GM19035 (cell line): ENCODE measurements at regions not wholly inside any gene's neighbourhood (a gene's known extent, or its start where the extent isn't known, plus 50 kb on each side); places are given as distances from the start of the nearest gene placed in this dataset.
"Not testable (repeated sequence)": the region's sequence is repeated elsewhere in the genome, so short reads cannot be mapped to it uniquely, and the experiment has no call there.

Experiments used
- ATAC-seq: cut with Tn5 transposase; IDR thresholded peaks from one replicate; pipeline ENCODE4 v1.9.1; 2021; ENCODE audit not compliant: unreplicated experiment

DNA sequence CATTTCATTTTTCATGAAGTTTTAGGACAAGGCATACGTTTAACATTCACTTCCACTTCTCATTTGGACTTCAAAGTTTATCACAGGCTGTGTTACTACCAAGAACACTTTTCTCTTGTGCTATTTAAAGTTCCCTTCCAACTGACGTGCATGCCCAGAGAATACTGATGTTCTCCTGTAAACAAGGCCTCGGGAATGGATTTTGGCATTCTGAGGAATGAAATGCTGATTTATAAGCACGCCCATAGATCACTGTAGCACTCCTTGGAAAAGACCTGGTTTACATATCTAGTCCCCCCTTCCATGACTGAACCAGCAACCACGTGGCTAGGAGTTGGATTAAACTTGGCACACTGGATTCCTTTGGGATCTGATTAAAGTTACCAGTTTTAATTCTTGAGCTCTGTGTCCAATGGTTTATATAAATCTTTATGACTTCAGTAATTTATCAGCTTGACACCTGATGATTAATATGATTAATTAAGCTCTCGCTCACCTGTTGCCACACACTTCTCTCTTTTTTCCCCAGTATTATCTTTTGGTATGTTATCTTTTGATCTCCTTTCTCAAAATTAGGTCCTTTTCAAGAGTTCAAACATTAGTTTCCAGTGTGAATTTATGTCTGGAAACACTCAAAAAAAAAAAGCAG is 122.4 kb upstream of the HAND2 start:
- ATAC-seq: no peak

- no peak for ATAC-seq
These were observed 121.7 kb upstream of the HAND2 start for GRCh38 chr4:173651651-173652282.

DNA sequence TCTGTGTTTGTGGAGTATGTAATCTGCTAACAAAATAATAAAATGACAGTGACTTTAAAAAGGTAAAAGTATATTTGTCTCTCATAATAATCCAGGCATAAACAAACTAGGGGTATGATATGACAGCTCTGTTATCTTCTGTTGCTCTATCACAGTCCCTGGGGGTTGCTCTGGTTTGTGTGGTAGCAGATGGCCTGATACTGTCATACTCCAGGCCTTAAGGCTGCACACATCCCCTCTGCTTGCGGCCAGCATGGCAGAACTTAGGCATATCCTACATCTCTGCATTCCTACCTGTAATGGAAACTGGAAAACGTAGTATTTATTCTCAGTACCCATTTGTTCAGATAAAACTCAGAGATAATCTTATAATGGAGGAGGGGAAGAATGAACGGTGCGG is 117.9 kb upstream of the HAND2 start:
- no peak for ATAC-seq

- no peak for ATAC-seq
These were observed 112.5 kb upstream of the HAND2 start for GRCh38 chr4:173642509-173642908.

DNA sequence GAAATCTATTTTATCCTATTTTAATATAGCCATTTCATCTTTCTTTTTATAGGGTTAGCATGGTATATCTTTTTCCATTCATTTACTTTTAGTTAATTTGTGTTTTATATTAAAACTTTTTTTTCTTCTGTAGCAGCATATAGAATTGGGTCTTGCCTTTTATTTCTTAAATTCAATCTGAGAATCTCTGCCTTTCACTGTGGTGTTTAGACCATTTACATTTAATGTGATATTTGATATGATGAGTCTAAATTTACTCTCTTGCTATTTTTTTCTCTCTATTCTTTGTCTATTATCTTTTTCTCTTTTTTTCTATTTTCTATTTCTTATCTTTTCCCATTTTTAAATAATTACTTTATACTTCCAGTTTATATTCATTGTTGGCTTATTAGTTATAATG is 105.4 kb upstream of the HAND2 start:
- ATAC-seq: no peak

DNA sequence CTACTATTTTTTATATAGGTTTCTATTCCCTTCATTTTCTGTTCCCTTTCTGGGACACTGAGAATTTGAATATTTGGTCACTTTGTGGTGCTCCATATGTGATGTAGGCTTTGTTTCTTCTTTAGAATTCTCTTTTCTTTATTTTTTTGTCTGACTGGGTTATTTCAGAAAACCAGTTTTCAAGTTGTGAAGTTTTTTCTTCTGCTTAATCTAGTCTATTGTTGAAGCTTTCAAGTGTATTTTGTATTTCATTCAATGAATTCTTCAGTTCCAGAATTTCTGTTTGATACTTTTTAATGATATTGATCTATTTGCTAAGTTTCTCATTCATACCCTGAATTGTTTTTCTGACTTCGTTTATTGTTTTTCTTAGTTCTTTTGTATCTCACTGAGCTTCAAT is 96.2 kb upstream of the HAND2 start:
- no peak for ATAC-seq

DNA sequence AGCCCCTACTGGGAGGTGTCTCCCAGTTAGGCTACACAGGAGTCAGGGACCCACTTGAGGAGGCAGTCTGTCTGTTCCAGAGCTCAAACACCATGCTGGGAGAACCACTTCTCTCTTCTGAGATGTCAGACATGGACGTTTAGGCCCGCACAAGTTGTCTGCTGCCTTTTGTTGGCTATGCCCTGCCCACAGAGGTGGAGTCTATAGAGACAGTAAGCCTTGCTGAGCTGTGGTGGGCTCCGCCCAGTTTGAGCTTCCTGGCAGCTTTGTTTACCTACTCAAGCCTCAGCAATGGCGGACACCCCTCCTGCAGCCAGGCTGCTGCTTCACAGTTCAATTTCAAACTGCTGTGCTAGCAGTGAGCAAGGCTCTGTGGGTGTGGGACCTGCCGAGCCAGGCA is 88.6 kb upstream of the HAND2 start:
- ATAC-seq: not testable (repeated sequence)

DNA sequence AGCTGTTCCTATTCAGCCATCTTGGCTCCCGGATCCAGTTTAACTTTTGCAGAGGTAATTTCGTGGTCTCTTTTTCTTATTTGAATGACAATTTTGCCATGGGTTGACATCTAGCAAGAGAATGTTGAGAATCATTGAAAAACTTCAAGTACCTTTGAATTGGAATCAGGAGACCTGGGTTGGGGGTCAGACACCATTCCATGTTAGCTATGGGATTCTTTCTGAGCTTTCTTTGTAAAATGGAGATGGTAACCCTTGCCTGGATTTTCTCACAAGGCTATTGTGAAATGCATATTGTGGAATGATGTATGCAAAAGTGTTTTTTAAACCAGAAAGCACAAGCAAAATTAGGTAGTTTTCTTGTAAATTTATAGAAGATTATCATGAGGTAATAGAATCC is 79.1 kb upstream of the HAND2 start:
- no peak for ATAC-seq

GRCh38 chr4:173608632-173609031 is 78.6 kb upstream of the HAND2 start:
- ATAC-seq: not testable (repeated sequence)

DNA sequence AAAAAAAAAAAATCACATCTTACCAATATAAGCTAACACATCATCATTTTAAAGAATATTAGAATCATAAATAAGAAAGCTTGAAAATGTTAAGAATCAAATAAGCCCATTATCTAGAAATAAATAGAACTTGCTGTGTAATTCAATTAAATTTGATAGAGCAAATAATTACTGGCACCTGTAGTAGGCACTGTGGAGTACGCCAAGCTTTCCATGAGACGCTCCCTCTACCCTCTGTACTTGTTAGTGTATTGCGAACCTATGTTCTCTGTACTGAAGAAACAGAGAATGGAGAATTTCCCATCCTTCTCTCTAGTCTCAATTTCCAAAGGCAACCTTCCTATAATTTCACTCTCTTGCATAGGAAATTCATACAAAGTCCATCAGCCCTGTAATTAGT is 61.7 kb upstream of the HAND2 start:
- no peak for ATAC-seq

DNA sequence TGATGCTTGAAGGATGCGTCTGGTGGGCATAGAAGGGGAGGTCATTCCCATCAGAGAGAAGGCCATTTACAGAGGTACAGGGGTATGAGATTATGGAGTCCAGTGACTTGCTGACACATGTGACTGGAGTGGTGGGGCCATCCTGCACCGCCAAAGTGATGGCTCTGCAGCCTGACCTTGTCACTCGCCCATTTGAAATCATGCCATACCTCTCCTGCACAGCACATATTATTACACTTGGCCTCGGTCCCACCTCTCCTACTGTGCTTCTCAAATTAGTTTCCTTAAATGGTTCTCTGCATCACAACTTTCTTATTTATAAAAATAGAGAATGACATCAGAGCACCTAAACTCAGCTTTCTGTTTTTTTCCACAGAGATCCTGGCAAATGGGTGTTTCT is 60.7 kb upstream of the HAND2 start:
- no peak for ATAC-seq

DNA sequence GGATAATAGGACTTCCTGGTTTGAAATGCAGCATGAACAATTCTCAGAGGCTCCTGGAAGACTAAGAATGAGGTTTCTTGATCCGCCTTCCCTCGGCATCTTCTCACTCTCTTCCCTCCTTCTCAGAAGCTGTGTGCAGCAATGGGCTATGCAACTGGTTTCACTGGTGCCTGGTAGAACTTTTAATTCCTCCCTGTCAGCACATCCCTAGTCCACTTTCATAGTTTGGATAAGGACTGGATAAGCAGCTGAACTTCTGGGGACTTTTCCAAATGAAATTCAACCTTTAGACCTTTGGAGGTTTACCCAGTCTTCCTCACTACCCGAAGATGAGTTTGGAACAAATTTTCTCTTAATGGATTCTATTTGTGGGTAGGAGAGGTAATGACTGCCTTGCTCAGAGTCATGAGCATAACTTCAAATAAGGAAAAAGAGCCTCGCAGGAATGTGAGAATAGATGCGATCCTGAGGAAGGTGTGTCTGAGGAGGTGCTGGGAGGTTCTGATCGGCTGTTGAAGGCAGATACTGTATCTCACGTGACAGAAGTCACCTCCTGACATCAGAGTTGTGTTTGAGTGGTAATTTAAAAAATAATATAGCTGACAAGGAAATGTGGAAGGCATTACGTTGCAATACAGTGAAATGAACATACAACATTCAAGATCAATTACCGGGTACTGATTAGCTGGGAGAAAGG is 56.0 kb upstream of the HAND2 start:
- ATAC-seq: no peak

DNA sequence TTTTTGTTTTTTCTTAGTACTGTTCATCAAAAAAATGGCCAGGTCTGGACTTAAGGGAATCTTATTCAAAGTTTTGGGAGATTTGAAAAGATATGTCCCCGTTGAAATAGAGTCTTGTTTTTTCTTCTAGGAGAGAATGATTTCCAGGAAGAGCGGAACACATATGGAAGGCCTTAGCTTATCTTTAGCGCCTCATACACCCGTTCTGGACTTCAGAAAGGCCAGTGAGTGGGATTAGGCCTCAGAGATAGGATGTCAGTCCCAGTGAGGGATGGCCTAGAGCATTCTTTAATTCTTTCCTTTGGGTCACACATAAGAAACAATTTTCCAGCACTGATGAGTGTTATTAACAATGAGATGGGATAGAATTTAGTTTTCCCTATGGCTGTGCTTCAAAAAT is 54.5 kb upstream of the HAND2 start:
- no peak for ATAC-seq
